GM23248 (cell line): ENCODE measurements at regions not wholly inside any gene's neighbourhood (a gene's known extent, or its start where the extent isn't known, plus 50 kb on each side); places are given as distances from the start of the nearest gene placed in this dataset.

Experiments used
- EZH2 ChIP-seq: fragments of 200-600 bp; sonication (generic); IDR thresholded peaks from 2 replicates; pipeline ENCODE4 v1.6.1; 2018; ENCODE audit warnings: antibody characterized with exemption, mild to moderate bottlenecking; ENCODE audit not compliant: insufficient read depth, poor library complexity, severe bottlenecking
- EZH2phosphoT487 ChIP-seq: fragments of 200-600 bp; sonication (generic); IDR thresholded peaks from 2 replicates; pipeline ENCODE4 v1.6.1; 2018; ENCODE audit warnings: antibody characterized with exemption, moderate library complexity, mild to moderate bottlenecking, low read depth; ENCODE audit not compliant: insufficient read depth

DNA sequence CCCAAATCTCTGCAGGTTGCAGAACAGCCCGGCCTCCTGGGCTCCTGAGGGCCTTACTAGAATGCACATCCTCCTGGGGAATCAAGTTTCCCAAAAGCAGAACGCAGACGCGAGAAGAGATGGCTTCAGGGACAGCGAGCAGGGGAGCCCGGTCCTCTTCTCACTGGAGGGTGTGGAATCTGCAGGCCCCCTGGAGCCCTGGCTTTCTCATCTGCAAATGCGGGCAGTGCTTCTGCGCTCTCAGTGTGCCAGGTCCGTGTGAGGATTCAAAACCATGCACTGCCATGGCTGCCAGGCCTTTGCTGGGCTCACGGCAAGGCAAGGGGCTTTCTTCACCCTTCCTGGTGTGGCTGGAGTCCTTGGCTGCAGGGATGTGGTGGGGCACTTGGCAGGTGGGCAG, 330.9 kb upstream of the MKI67 start:
- TF ChIP-seq EZH2 (no peak), EZH2phosphoT487 (no peak)
